ENCODE measurements at regions not wholly inside any gene's neighbourhood (a gene's known extent, or its start where the extent isn't known, plus 50 kb on each side); places are given as distances from the start of the nearest gene placed in this dataset.

DNA sequence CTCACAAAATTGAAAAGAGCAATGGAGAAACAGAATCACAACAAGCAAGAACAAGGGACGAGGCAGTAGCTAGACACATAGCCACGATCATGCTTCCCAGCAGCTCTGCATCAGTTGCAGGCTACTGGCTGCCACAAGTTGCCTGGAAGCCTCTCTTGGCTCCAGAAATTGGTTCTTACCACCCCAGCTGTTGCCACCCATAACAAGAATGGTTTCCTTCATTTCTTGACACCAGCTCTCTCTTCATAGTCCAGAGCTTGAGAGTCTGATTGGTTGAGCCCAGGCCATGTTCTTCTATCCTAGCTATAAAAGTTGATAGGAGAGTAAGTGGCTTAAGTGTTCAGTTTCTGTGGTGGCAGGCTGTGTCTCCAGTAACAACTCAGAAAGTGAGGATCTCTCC, 210.7 kb upstream of the ANKRD55 start:
- no peak for TF ChIP-seq GABPA (IDR thresholded peaks at IDR 0.05; ENCODE audit: low read depth)
- TF ChIP-seq, protein P1, sequence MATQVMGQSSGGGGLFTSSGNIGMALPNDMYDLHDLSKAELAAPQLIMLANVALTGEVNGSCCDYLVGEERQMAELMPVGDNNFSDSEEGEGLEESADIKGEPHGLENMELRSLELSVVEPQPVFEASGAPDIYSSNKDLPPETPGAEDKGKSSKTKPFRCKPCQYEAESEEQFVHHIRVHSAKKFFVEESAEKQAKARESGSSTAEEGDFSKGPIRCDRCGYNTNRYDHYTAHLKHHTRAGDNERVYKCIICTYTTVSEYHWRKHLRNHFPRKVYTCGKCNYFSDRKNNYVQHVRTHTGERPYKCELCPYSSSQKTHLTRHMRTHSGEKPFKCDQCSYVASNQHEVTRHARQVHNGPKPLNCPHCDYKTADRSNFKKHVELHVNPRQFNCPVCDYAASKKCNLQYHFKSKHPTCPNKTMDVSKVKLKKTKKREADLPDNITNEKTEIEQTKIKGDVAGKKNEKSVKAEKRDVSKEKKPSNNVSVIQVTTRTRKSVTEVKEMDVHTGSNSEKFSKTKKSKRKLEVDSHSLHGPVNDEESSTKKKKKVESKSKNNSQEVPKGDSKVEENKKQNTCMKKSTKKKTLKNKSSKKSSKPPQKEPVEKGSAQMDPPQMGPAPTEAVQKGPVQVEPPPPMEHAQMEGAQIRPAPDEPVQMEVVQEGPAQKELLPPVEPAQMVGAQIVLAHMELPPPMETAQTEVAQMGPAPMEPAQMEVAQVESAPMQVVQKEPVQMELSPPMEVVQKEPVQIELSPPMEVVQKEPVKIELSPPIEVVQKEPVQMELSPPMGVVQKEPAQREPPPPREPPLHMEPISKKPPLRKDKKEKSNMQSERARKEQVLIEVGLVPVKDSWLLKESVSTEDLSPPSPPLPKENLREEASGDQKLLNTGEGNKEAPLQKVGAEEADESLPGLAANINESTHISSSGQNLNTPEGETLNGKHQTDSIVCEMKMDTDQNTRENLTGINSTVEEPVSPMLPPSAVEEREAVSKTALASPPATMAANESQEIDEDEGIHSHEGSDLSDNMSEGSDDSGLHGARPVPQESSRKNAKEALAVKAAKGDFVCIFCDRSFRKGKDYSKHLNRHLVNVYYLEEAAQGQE (IDR thresholded peaks at IDR 0.05; ENCODE audit: insufficient replicate concordance, low read depth): no peak
- TF ChIP-seq SPI1 (IDR thresholded peaks at IDR 0.05; ENCODE audit: borderline replicate concordance, low read depth): no peak
- no peak for TF ChIP-seq POLR2AphosphoS5 (IDR thresholded peaks at IDR 0.05; ENCODE audit: low read depth)
- no peak for TF ChIP-seq CTCF (IDR thresholded peaks at IDR 0.05; ENCODE audit: insufficient read depth, low read length)
- no peak for DNase-seq (ENCODE audit: low read depth in 1 of 2, low spot score in 1 of 2)
- Histone ChIP-seq H3K27me3 (ENCODE audit: insufficient read depth, poor library complexity, severe bottlenecking) (no peaks in the 10 kb centered on the region), H3K27ac (replicated peaks) (no peak overlapping the region), H3K4me3 (replicated peaks; ENCODE audit: insufficient read depth, low read length) (no peak overlapping the region)

DNA sequence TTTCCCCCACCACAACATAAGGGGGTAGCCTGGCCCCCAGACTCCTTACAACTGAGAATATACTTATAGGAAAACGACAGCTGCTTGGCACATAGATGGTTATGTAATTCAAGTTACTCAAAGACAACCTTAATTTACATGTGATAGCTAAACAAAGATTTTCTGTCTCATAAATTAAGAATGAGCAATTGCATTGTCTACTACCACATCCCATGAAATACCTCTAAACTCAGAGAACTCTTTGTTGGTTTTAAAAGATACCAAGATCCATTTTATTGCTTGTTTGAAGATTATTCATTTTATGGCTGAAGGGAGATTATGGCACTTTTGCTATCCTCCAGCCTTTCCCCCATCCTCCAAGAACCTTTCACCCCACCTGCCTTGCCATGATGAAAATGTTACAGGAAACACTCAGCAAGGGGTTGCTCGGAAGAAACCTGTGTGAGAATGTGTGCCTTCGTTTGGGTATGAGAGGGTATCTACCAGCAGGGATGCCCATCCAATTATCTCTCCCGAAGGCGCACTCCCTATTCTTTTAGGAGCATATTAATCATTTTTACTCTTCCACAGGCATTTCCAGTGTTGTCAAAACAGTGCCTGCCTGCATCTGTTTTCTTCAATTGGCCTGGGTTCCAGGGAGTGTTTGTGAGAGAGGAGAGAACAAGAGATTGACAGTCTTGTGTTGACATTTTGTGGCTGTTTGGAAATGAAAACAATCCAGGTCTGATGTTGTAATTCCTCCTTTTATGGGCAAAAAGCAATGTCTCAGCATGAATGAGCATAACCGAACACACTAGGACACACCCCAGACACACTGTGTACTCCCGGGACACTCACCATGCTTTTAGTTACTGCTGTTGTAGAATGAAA, 208.0 kb upstream of the ANKRD55 start:
- Histone ChIP-seq H3K4me3 (replicated peaks; ENCODE audit: insufficient read depth, low read length) (no peak overlapping the region), H3K27ac (replicated peaks) (no peak overlapping the region), H3K27me3 (ENCODE audit: insufficient read depth, poor library complexity, severe bottlenecking) (no peaks in the 10 kb centered on the region)
- TF ChIP-seq GABPA (IDR thresholded peaks at IDR 0.05; ENCODE audit: low read depth) (no peak), SPI1 (IDR thresholded peaks at IDR 0.05; ENCODE audit: borderline replicate concordance, low read depth) (no peak)
- peak; percentile 1 to 14 for DNase-seq (ENCODE audit: low read depth in 1 of 2, low spot score in 1 of 2)

DNA sequence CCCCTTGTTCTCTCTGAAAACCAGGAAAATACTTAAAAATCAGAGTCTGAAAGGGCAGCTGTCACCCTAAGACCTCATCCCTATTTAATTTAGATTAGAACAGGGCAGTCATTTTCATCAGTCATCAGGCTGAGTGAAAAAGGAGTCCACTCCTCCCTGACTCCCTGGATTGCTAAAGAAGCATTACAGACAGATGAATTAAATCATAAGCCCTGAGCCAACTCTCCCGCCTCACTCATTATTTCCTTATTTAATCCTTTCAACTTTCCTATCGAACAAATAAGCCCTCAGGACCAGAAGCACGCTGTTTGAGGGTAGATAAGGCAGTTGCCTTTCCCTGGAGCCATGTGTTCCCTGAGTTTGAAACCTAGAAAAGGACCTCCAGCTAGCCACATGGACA, 201.9 kb upstream of the ANKRD55 start:
- no peak for TF ChIP-seq SPI1 (IDR thresholded peaks at IDR 0.05; ENCODE audit: borderline replicate concordance, low read depth)
- TF ChIP-seq, protein P1 (IDR thresholded peaks at IDR 0.05; ENCODE audit: insufficient replicate concordance, low read depth): no peak
- TF ChIP-seq GABPA (IDR thresholded peaks at IDR 0.05; ENCODE audit: low read depth): no peak
- TF ChIP-seq POLR2AphosphoS5 (IDR thresholded peaks at IDR 0.05; ENCODE audit: low read depth): no peak

GRCh38 chr5:56433039-56433617, 200.0 kb upstream of the ANKRD55 start:
- Histone ChIP-seq H3K27me3 (ENCODE audit: insufficient read depth, poor library complexity, severe bottlenecking) (no peaks in the 10 kb centered on the region), H3K27ac (replicated peaks) (no peak overlapping the region), H3K4me3 (replicated peaks; ENCODE audit: insufficient read depth, low read length) (no peak overlapping the region)
- TF ChIP-seq SPI1 (IDR thresholded peaks at IDR 0.05; ENCODE audit: borderline replicate concordance, low read depth): no peak
- no peak for TF ChIP-seq CTCF (IDR thresholded peaks at IDR 0.05; ENCODE audit: insufficient read depth, low read length)
- no peak for TF ChIP-seq POLR2AphosphoS5 (IDR thresholded peaks at IDR 0.05; ENCODE audit: low read depth)
- TF ChIP-seq, protein P1 (IDR thresholded peaks at IDR 0.05; ENCODE audit: insufficient replicate concordance, low read depth): no peak
- TF ChIP-seq GABPA (IDR thresholded peaks at IDR 0.05; ENCODE audit: low read depth): no peak
- DNase-seq (ENCODE audit: low read depth in 1 of 2, low spot score in 1 of 2): no peak

More for the DNA sequence above, 201.9 kb upstream of the ANKRD55 start:
- no peaks in the 10 kb centered on the region for H3K27me3 ChIP-seq (ENCODE audit: insufficient read depth, poor library complexity, severe bottlenecking)
- H3K4me3 ChIP-seq (replicated peaks; ENCODE audit: insufficient read depth, low read length): no peak overlapping the region
- no peak overlapping the region for H3K27ac ChIP-seq (replicated peaks)
- no peak for DNase-seq (ENCODE audit: low read depth in 1 of 2, low spot score in 1 of 2)

Data from HL-60 (cell line).